ENCODE measurements at regions not wholly inside any gene's neighbourhood (a gene's known extent, or its start where the extent isn't known, plus 50 kb on each side); places are given as distances from the start of the nearest gene placed in this dataset.
"Not testable (repeated sequence)": the region's sequence is repeated elsewhere in the genome, so short reads cannot be mapped to it uniquely, and the experiment has no call there.

- no peak overlapping the region for H3K27ac ChIP-seq (ENCODE audit: extremely low read depth, low read depth, low read length)
- TF ChIP-seq PRDM10 (tag by site-specific recombination; IDR thresholded peaks at IDR 0.05) (peak; percentile 59; the same call in 1 of the 2 replicates), ZNF449 (tag by site-specific recombination; IDR thresholded peaks at IDR 0.05) (no peak)
- no peak overlapping the region for H3K4me3 ChIP-seq (ENCODE audit: low read depth, low read length)
- no peaks in the 10 kb centered on the region for H3K4me1 ChIP-seq (ENCODE audit: control insufficient read depth, insufficient read depth, low read length)
- H3K9me3 ChIP-seq (ENCODE audit: control insufficient read depth, insufficient read depth, low read depth, low read length), result no peaks in the 10 kb centered on the region
- ChIA-PET POLR2A (interaction anchor here (0.7 kb wide), 1 partner anchor 115 kb away, joined by 3 read pairs; no protein-coding TSS in a partner anchor), CTCF (interaction anchor here (0.6 to 1.5 kb wide), 4 partner anchors 13 to 272 kb away, joined by 3 to 7 read pairs (median 4); no protein-coding TSS in a partner anchor)
- no peaks in the 10 kb centered on the region for H3K36me3 ChIP-seq (ENCODE audit: control insufficient read depth in 2 of 2, insufficient read depth in 1 of 2, low read length in 2 of 2)
Observed at GRCh38 chr2:105509269-105510086, 110.6 kb upstream of the FHL2 start.

GRCh38 chr2:105506860-105507259 lies 108.0 kb upstream of the FHL2 start:
- H3K9me3 ChIP-seq (ENCODE audit: control insufficient read depth, insufficient read depth, low read depth, low read length); H3K4me1 ChIP-seq (ENCODE audit: control insufficient read depth, insufficient read depth, low read length); H3K4me3 ChIP-seq (ENCODE audit: low read depth, low read length); POLR2A ChIA-PET; H3K27ac ChIP-seq (ENCODE audit: extremely low read depth, low read depth, low read length); H3K36me3 ChIP-seq (ENCODE audit: control insufficient read depth in 2 of 2, insufficient read depth in 1 of 2, low read length in 2 of 2): not testable (repeated sequence)
- CTCF ChIA-PET, result interaction anchor here (0.7 kb wide), 1 partner anchor 105 kb away, joined by 4 read pairs; no protein-coding TSS in a partner anchor

GRCh38 chr2:105504459-105504858 lies 105.6 kb upstream of the FHL2 start:
- ChIA-PET POLR2A (no interaction called here), CTCF (interaction anchor here (0.9 kb wide), 1 partner anchor 15 kb away, joined by 3 read pairs; no protein-coding TSS in a partner anchor)
- H3K4me3 ChIP-seq (ENCODE audit: low read depth, low read length), result no peak overlapping the region
- TF ChIP-seq ZNF426 (tag by site-specific recombination; IDR thresholded peaks at IDR 0.05), result no peak
- no peak for TF ChIP-seq KLF10 (tag by site-specific recombination; IDR thresholded peaks at IDR 0.05)
- TF ChIP-seq ZNF398 (tag by site-specific recombination; IDR thresholded peaks at IDR 0.05), result no peak
- no peak for TF ChIP-seq ZSCAN5A (tag by site-specific recombination; IDR thresholded peaks at IDR 0.05)
- TF ChIP-seq PRDM6 (tag by site-specific recombination; IDR thresholded peaks at IDR 0.05), result no peak
- no peak for TF ChIP-seq PRDM1 (tag by site-specific recombination; IDR thresholded peaks at IDR 0.05)
- no peak for TF ChIP-seq ZBTB8A (tag by site-specific recombination; IDR thresholded peaks at IDR 0.05)
- H3K9me3 ChIP-seq (ENCODE audit: control insufficient read depth, insufficient read depth, low read depth, low read length), result no peaks in the 10 kb centered on the region
- no peaks in the 10 kb centered on the region for H3K36me3 ChIP-seq (ENCODE audit: control insufficient read depth in 2 of 2, insufficient read depth in 1 of 2, low read length in 2 of 2)
- no peaks in the 10 kb centered on the region for H3K4me1 ChIP-seq (ENCODE audit: control insufficient read depth, insufficient read depth, low read length)
- no peak overlapping the region for H3K27ac ChIP-seq (ENCODE audit: extremely low read depth, low read depth, low read length)
